Activated B cell treated with CpG ODN at 0.5 μM for 24 hours (primary cell): ENCODE measurements at regions not wholly inside any gene's neighbourhood (a gene's known extent, or its start where the extent isn't known, plus 50 kb on each side); places are given as distances from the start of the nearest gene placed in this dataset.

Source experiments
- ATAC-seq: fragments of 200-7000 bp; cut with Tn5 transposase; one replicate; pipeline ENCODE4 v1.10.0; 2021; ENCODE audit warnings: low read depth, mild to moderate bottlenecking, moderate library complexity
- CTCF ChIA-PET: fragments of 350-600 bp; sonication (Branson Sonifier 250); formaldehyde crosslinking; loops from one replicate; lab custom pipeline; 2021; ENCODE audit warnings: antibody characterized with exemption; lab: Charles Lee
- POLR2A ChIA-PET: fragments of 350-600 bp; sonication (Branson Sonifier 250); formaldehyde crosslinking; loops from one replicate; lab custom pipeline; 2021; ENCODE audit warnings: antibody characterized with exemption; lab: Charles Lee
- DNase-seq: peaks from one replicate; pipeline ENCODE4 v3.0.0; 2022
- H3K27ac Mint-ChIP-seq: one replicate; pipeline ENCODE4 v1.8.0; 2020; ENCODE audit warnings: mixed read lengths
- H3K27me3 Mint-ChIP-seq: one replicate; pipeline ENCODE4 v1.8.0; 2021; ENCODE audit warnings: mixed read lengths
- H3K36me3 Mint-ChIP-seq: one replicate; pipeline ENCODE4 v1.8.0; 2021; ENCODE audit warnings: low read depth, mixed read lengths
- H3K4me1 Mint-ChIP-seq: one replicate; pipeline ENCODE4 v1.8.0; 2021; ENCODE audit warnings: mixed read lengths
- H3K4me3 Mint-ChIP-seq: one replicate; pipeline ENCODE4 v1.8.0; 2020; ENCODE audit warnings: mild to moderate bottlenecking, mixed read lengths
- H3K9me3 Mint-ChIP-seq: one replicate; pipeline ENCODE4 v1.8.0; 2020; ENCODE audit warnings: mixed read lengths
- intact Hi-C: fragments of 100-400 bp; cut with micrococcal nuclease; formaldehyde crosslinking; loops from one replicate; pipeline ENCODE4 v1.15.1; 2024
- TF ChIP-seq, protein P1 (sequence below): fragments of 200-600 bp; IDR thresholded peaks from one replicate; pipeline ENCODE4 v1.8.0; 2022; ENCODE audit warnings: antibody characterized with exemption, mild to moderate bottlenecking

DNA sequence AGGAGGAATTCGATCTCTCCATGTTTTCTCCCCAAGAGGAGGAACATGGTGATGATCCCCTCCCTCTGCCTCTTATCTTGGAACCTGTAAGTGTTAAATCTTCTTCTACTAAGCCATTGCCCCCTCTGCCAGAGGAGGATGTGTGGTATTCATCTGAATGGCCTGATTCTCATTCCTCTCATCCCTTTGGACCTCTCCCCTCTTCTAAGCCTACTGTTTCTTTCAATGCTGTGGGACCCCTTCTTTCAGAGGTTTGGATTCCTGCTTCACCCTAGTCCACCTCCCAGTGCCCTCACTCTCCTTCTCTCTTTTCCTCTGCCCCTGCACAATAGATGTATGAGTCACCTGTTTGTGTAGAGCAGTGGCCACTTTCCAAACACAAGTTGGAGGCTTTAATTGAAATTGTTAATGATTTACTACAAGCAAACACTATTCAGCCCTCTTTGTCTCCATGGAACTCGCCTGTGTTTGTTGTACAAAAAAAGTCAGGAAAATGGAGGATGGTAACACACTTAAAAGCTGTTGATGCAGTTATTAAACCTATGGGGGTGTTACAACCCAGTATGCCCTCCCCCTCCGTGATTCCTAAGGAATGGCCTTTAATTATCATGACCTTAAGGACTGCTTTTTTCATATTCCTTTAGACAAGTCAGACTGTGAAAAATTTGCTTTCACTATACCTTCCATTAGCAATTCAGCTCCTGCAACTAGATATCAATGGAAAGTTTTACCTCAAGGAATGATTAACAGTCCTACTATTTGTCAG, 192.1 kb upstream of the ALG10B start:
- Mint-ChIP-seq H3K4me3 (no peak overlapping the region), H3K27me3 (no peaks in the 10 kb centered on the region), H3K36me3 (no peaks in the 10 kb centered on the region), H3K4me1 (no peaks in the 10 kb centered on the region), H3K9me3 (peaks cover 14% of the 10 kb centered on the region), H3K27ac (no peak overlapping the region)
- no peak for DNase-seq
- TF ChIP-seq, protein P1, sequence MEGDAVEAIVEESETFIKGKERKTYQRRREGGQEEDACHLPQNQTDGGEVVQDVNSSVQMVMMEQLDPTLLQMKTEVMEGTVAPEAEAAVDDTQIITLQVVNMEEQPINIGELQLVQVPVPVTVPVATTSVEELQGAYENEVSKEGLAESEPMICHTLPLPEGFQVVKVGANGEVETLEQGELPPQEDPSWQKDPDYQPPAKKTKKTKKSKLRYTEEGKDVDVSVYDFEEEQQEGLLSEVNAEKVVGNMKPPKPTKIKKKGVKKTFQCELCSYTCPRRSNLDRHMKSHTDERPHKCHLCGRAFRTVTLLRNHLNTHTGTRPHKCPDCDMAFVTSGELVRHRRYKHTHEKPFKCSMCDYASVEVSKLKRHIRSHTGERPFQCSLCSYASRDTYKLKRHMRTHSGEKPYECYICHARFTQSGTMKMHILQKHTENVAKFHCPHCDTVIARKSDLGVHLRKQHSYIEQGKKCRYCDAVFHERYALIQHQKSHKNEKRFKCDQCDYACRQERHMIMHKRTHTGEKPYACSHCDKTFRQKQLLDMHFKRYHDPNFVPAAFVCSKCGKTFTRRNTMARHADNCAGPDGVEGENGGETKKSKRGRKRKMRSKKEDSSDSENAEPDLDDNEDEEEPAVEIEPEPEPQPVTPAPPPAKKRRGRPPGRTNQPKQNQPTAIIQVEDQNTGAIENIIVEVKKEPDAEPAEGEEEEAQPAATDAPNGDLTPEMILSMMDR, result no peak
- no peak for ATAC-seq
- POLR2A ChIA-PET, result no interaction called here
- intact Hi-C loops, result no loop called here
- CTCF ChIA-PET, result no interaction called here

DNA sequence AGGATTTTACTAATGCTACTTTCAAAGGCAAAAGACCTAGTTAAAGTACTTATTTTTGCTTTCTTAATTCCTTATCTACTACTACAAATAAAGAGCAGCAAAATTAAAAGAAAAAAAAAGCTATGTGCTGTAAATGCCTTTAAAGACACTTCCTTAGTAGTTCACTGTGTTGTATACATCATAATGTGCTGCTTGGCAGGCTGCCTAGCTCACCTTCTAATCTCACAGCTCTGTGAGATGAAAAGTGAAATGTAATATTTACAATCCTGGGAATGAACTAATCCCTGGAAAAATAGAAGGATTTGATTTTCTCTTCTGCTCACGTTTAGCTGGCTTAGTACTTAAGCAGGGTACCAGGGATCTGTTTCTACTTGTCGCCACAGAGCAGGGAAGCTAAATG, 184.4 kb upstream of the ALG10B start:
- Mint-ChIP-seq H3K27me3 (peaks cover 3% of the 10 kb centered on the region), H3K4me3 (no peak overlapping the region), H3K4me1 (no peaks in the 10 kb centered on the region), H3K9me3 (no peaks in the 10 kb centered on the region), H3K36me3 (no peaks in the 10 kb centered on the region), H3K27ac (no peak overlapping the region)
- TF ChIP-seq, protein P1, result no peak
- CTCF ChIA-PET, result interaction anchor here (0.6 kb wide), 1 partner anchor 13 kb away, joined by 3 read pairs; no protein-coding TSS in a partner anchor
- ATAC-seq (no peak), DNase-seq (no peak)
- POLR2A ChIA-PET, result no interaction called here
- intact Hi-C loops, result no loop called here

DNA sequence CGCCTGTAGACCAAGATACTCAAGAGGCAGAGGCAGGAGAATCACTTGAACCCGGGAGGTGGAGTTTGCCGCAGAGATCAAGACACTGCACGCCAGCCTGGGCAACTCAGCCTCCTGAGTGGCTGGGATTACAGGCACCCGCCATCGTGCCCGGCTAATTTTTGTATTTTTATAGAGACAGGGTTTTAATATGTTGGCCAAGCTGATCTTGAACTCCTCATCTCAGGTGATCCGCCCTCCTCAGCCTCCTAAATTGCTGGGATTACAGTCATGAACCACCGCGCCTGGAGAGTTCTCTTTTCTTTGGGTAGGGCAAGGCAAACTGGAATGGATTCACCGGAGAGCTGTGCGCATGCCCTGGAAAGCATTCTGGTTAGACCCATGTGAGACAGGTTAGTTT, 179.3 kb upstream of the ALG10B start:
- Mint-ChIP-seq H3K36me3 (no peaks in the 10 kb centered on the region), H3K4me1 (peaks cover 8% of the 10 kb centered on the region), H3K4me3 (no peak overlapping the region), H3K27ac (no peak overlapping the region), H3K9me3 (no peaks in the 10 kb centered on the region), H3K27me3 (peaks cover 6% of the 10 kb centered on the region)
- TF ChIP-seq, protein P1, result no peak
- ChIA-PET POLR2A (no interaction called here), CTCF (interaction anchor here (1.3 to 1.5 kb wide), 2 partner anchors 8 to 1136 kb away, joined by 3 to 4 read pairs; no protein-coding TSS in a partner anchor)
- DNase-seq, result no peak
- no peak for ATAC-seq
- intact Hi-C loops, result no loop called here

DNA sequence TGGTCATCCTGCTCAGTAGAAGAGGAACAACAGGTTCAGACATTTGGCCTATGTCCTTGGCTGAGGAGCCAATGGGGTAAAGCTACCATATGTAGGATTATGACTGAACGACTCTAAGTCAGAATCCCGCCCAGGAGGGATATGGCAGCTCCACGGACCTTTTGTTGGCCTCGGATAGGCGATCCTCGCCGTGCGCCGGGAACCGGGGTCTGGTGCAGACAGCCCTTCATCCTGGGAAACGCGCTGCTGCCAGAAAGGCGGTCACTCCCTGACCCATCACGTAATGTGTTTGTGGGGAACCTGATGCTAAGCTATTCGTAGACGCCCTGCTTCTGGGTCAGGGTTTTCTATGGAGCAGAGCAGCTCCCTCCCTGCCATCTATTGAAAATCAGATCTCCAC, 178.9 kb upstream of the ALG10B start:
- Mint-ChIP-seq H3K27ac (no peak overlapping the region), H3K27me3 (peaks cover 6% of the 10 kb centered on the region), H3K4me1 (peaks cover 8% of the 10 kb centered on the region), H3K36me3 (no peaks in the 10 kb centered on the region), H3K9me3 (no peaks in the 10 kb centered on the region), H3K4me3 (no peak overlapping the region)
- DNase-seq (no peak), ATAC-seq (no peak)
- ChIA-PET POLR2A (no interaction called here), CTCF (interaction anchor here (1.3 kb wide), 1 partner anchor 8 kb away, joined by 3 read pairs; no protein-coding TSS in a partner anchor)
- TF ChIP-seq, protein P1, result no peak
- intact Hi-C loops, result loop anchor here (1.0 kb wide), 2 partner anchors 179 to 1136 kb away; partner anchors contain the start of gene ALG10B
